ENCODE measurements at regions not wholly inside any gene's neighbourhood (a gene's known extent, or its start where the extent isn't known, plus 50 kb on each side); places are given as distances from the start of the nearest gene placed in this dataset.

- no peak for DNase-seq
Observed at GRCh38 chr1:91575909-91576519, 75.4 kb downstream of the CDC7 start.

- no peak for DNase-seq
Observed at GRCh38 chr1:91578320-91579109, 77.9 kb downstream of the CDC7 start.

GRCh38 chr1:91579658-91580228 is 79.1 kb downstream of the CDC7 start:
- DNase-seq = no peak

GRCh38 chr1:91582431-91582921 is 81.8 kb downstream of the CDC7 start:
- DNase-seq = peak; percentile 30

- DNase-seq = no peak
Observed at GRCh38 chr1:91583326-91583755, 82.7 kb downstream of the CDC7 start.

- DNase-seq = no peak
Observed at GRCh38 chr1:91584309-91584708, 83.7 kb downstream of the CDC7 start.

GRCh38 chr1:91584878-91585277 is 84.2 kb downstream of the CDC7 start:
- DNase-seq = no peak

GRCh38 chr1:91585502-91585901 is 84.9 kb downstream of the CDC7 start:
- no peak for DNase-seq

GRCh38 chr1:91585982-91586381 is 85.3 kb downstream of the CDC7 start:
- DNase-seq = no peak

- DNase-seq = no peak
Observed at GRCh38 chr1:91589437-91589836, 88.8 kb downstream of the CDC7 start.

GRCh38 chr1:91591175-91591974 is 90.7 kb downstream of the CDC7 start:
- no peak for DNase-seq

- DNase-seq = no peak
Observed at GRCh38 chr1:91592716-91593477, 92.2 kb downstream of the CDC7 start.

GRCh38 chr1:91594383-91595055 is 93.9 kb downstream of the CDC7 start:
- no peak for DNase-seq

- DNase-seq = no peak
Observed at GRCh38 chr1:91596474-91596873, 95.8 kb downstream of the CDC7 start.

GRCh38 chr1:91597215-91597614 is 96.6 kb downstream of the CDC7 start:
- DNase-seq = no peak

- DNase-seq = no peak
Observed at GRCh38 chr1:91600431-91601337, 100.0 kb downstream of the CDC7 start.

- DNase-seq = no peak
Observed at GRCh38 chr1:91601554-91602376, 101.1 kb downstream of the CDC7 start.

GRCh38 chr1:91603409-91603808 is 102.8 kb downstream of the CDC7 start:
- no peak for DNase-seq

- no peak for DNase-seq
Observed at GRCh38 chr1:91604632-91605031, 104.0 kb downstream of the CDC7 start.

GRCh38 chr1:91605566-91605965 is 104.9 kb downstream of the CDC7 start:
- no peak for DNase-seq
